Prostate gland (tissue), 2 donors: ENCODE measurements at regions not wholly inside any gene's neighbourhood (a gene's known extent, or its start where the extent isn't known, plus 50 kb on each side); places are given as distances from the start of the nearest gene placed in this dataset.
"Not testable (repeated sequence)": the region's sequence is repeated elsewhere in the genome, so short reads cannot be mapped to it uniquely, and the experiment has no call there.

Experiments used
- DNase-seq: peaks from one replicate; pipeline ENCODE4 v3.0.0-alpha.2; 2019; ENCODE audit warnings: low spot score
- H3K27ac ChIP-seq, 2 donors: fragments of 200-600 bp; sonication (generic); 2 replicates each; pipeline ENCODE4 v1.5.1; 2017 to 2019
- H3K27me3 ChIP-seq: fragments of 200-600 bp; sonication (generic); replicated peaks from 2 replicates; pipeline ENCODE4 v1.5.1; 2019; ENCODE audit not compliant: insufficient read depth
- H3K36me3 ChIP-seq, 2 donors: fragments of 200-600 bp; sonication (generic); 1 replicate in 1 of 2; 2 replicates in 1 of 2; pipeline versions ENCODE4 v1.5.1 to v1.8.1; 2017 to 2019
- H3K4me1 ChIP-seq: fragments of 200-600 bp; sonication (generic); replicated peaks from 2 replicates; pipeline ENCODE4 v1.5.1; 2019
- H3K4me3 ChIP-seq, 2 donors: fragments of 200-600 bp; sonication (generic); 2 replicates each; pipeline ENCODE4 v1.5.1; 2017 to 2019
- H3K9me3 ChIP-seq: fragments of 200-600 bp; sonication (generic); 2 replicates; pipeline ENCODE4 v1.5.1; 2017
- POLR2A ChIP-seq: fragments of 450-650 bp; IDR thresholded peaks from one replicate; pipeline ENCODE4 v1.6.1; 2016; ENCODE audit warnings: antibody characterized with exemption, mild to moderate bottlenecking
- POLR2AphosphoS5 ChIP-seq: sonication (generic); formaldehyde crosslinking; IDR thresholded peaks from one replicate; pipeline ENCODE4 v1.6.1; 2017; ENCODE audit warnings: antibody characterized with exemption
- WGBS: methylation state at CpG from one replicate; pipeline ENCODE4 v1.1.5; 2018; 5-methylcytosine and 5-hydroxymethylcytosine counted together
- intact Hi-C: fragments of 100-400 bp; cut with DNase I; formaldehyde crosslinking; loops from one replicate; pipeline ENCODE4 v1.14.2; 2022
- TF ChIP-seq, protein P1 (sequence below), 4 experiments: fragments of 200-600 bp in 2 of 4; fragments of 450-650 bp in 2 of 4; sonication (generic) in 2 of 4; IDR thresholded peaks; 1 replicate in 3 of 4; 2 replicates in 1 of 4; pipeline ENCODE4 v1.5.1; 2016 to 2019; ENCODE audit warnings: antibody characterized with exemption in 4 of 4, mild to moderate bottlenecking in 2 of 4, moderate library complexity in 2 of 4

DNA sequence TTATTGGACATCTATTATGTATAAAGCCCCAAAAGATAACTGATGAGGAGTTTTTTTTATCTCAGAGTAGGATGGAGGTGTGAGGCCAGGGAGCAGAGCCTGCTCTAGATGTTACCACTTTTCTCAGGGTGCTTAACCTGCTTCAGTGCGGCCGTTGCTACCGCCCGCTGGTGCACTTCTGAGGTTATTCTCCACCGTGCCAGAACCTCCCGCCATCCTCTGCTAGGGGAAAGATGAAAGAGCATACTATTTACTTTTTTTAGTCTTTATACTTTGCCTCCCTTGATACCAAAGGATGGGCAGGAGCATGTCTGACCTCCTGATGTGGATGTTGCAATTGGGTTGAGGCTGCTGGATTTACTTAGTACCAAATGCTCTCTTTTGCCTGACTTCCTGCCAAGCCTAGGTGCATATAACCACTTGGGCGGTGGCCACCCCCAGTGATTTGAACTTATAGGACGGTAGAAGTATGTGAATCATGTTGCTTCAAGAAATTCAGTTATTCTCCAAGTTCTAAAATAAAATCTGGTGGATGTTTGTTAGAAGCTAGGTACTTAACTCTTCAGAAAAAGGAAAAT lies 71.1 kb upstream of the HSPB3 start:
- Histone ChIP-seq H3K27ac (no peak overlapping the region), H3K27me3 (no peaks in the 10 kb centered on the region), H3K4me3 (no peak overlapping the region), H3K36me3 (no peaks in the 10 kb centered on the region), H3K9me3 (no peaks in the 10 kb centered on the region), H3K4me1 (no peaks in the 10 kb centered on the region)
- intact Hi-C loops: no loop called here
- 63% methylated on average over 8 of the region's 8 CpGs for WGBS
- no peak for DNase-seq
- no peak for TF ChIP-seq POLR2AphosphoS5
- TF ChIP-seq, protein P1, sequence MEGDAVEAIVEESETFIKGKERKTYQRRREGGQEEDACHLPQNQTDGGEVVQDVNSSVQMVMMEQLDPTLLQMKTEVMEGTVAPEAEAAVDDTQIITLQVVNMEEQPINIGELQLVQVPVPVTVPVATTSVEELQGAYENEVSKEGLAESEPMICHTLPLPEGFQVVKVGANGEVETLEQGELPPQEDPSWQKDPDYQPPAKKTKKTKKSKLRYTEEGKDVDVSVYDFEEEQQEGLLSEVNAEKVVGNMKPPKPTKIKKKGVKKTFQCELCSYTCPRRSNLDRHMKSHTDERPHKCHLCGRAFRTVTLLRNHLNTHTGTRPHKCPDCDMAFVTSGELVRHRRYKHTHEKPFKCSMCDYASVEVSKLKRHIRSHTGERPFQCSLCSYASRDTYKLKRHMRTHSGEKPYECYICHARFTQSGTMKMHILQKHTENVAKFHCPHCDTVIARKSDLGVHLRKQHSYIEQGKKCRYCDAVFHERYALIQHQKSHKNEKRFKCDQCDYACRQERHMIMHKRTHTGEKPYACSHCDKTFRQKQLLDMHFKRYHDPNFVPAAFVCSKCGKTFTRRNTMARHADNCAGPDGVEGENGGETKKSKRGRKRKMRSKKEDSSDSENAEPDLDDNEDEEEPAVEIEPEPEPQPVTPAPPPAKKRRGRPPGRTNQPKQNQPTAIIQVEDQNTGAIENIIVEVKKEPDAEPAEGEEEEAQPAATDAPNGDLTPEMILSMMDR (IDR thresholded peaks at IDR 0.05): no peak
- TF ChIP-seq POLR2A: no peak

DNA sequence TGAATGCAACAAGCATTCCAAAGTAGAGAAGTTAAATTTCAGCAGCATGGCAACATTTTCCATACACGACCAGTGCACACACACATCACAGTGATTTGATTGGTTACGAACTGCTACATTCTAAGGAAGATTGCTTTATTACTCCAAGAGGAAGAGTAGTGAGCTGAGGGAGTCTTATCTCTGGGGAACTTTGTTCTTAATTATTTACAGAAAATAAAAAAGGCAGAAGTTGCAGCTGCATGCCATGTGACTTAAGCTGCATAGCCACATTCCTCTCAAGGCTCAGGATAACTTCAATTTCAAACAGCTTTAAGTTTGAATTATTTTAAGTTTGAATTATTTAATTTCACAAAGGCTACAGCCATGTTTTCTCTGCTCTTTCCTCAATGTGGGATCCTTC lies 71.6 kb upstream of the HSPB3 start:
- Histone ChIP-seq H3K27ac (no peak overlapping the region), H3K4me1 (no peaks in the 10 kb centered on the region), H3K4me3 (no peak overlapping the region), H3K9me3 (no peaks in the 10 kb centered on the region), H3K36me3 (no peaks in the 10 kb centered on the region), H3K27me3 (no peaks in the 10 kb centered on the region)
- peak; percentile 27 for DNase-seq
- intact Hi-C loops: no loop called here
- 33% methylated on average over 2 of the region's 2 CpGs for WGBS
- TF ChIP-seq, protein P1 (IDR thresholded peaks at IDR 0.05): no peak
- TF ChIP-seq POLR2AphosphoS5 (peak; percentile 65), POLR2A (no peak)

DNA sequence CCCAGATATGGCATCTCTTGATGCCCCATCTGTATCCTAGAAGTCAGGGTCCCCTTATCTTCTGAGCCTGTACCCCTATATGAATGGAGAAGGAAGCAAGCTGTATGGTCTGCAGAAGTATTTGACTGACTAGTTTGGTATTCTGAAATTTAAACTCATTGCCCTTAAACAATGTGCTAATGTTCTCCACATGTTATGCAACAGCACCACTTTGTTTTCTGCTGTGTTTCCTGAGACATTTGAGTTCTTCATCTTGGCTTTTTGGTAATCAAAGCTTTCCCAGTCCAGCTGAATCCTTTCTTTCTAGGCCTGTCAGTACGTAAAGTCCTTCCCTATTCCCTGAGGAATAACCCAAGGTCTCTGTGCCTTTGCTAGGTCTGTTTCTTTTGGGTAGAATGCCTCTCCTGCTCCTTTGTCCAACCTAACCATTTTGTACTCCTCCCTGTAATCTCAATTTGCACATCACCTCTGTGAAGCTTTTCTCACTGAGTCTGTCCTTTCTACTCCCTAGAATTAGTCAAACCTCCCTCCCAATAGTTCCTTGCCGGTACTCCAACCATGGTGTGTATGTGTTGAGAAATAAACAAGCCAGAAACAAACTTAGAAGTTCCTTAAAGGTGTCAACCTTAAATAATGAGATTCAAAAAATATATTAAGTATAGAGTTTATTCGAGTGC lies 72.1 kb upstream of the HSPB3 start:
- no peaks in the 10 kb centered on the region for H3K27me3 ChIP-seq
- TF ChIP-seq POLR2A (no peak), POLR2AphosphoS5 (no peak)
- TF ChIP-seq, protein P1 (IDR thresholded peaks at IDR 0.05): no peak
- no peak for DNase-seq
- 70% methylated on average over 3 of the region's 3 CpGs for WGBS
- no peaks in the 10 kb centered on the region for H3K4me1 ChIP-seq
- no peak overlapping the region for H3K27ac ChIP-seq
- H3K36me3 ChIP-seq: no peaks in the 10 kb centered on the region
- H3K4me3 ChIP-seq: no peak overlapping the region
- intact Hi-C loops: no loop called here
- no peaks in the 10 kb centered on the region for H3K9me3 ChIP-seq

DNA sequence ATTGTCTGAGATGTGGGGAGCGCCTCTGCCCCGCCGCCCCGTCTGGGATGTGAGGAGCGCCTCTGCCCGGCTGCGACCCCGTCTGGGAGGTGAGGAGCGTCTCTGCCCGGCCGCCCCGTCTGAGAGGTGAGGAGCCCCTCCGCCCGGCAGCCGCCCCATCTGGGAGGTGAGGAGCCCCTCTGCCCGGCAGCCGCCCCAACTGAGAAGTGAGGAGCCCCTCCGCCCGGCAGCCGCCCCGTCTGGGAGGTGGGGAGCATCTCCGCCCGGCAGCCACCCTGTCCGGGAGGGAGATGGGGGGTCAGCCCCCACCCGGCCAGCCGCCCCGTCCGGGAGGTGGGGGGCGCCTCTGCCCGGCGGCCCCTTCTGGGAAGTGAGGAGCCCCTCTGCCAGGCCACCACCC lies 70.9 kb upstream of the ARL15 start:
- H3K4me1 ChIP-seq, DNase-seq, H3K4me3 ChIP-seq, H3K27ac ChIP-seq, H3K36me3 ChIP-seq, H3K27me3 ChIP-seq, intact Hi-C loops, H3K9me3 ChIP-seq: not testable (repeated sequence)
- WGBS: over 99% methylated on average over 17 of the region's 31 CpGs

DNA sequence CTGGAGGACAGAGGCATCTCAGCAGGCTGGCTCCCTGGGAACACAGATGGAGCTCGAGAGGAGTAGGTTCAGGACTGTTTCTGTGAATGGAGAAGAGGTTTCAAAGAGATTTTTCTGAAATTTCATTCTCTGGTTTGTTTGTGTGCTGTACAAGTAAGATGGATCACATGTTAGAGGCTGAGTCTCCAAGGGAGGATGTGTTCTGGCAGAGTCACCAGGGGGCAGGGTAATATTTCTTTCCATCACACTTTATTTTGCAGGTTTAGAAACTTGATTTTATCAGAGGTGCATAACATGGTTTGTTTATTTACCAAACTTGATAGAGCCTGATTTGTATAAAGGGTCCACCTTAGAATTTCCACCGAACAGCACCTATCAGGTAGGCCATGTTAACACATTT lies 69.2 kb upstream of the ARL15 start:
- H3K9me3 ChIP-seq: no peaks in the 10 kb centered on the region
- no peaks in the 10 kb centered on the region for H3K4me1 ChIP-seq
- TF ChIP-seq, protein P1 (IDR thresholded peaks at IDR 0.05): no peak
- TF ChIP-seq POLR2A: no peak
- no peak for TF ChIP-seq POLR2AphosphoS5
- no peaks in the 10 kb centered on the region for H3K27me3 ChIP-seq
- WGBS: 89% methylated on average over 2 of the region's 2 CpGs
- H3K36me3 ChIP-seq: no peaks in the 10 kb centered on the region
- DNase-seq: no peak
- H3K4me3 ChIP-seq: no peak overlapping the region
- intact Hi-C loops: no loop called here
- no peak overlapping the region for H3K27ac ChIP-seq
